ENCODE measurements at regions not wholly inside any gene's neighbourhood (a gene's known extent, or its start where the extent isn't known, plus 50 kb on each side); places are given as distances from the start of the nearest gene placed in this dataset.
"Not testable (repeated sequence)": the region's sequence is repeated elsewhere in the genome, so short reads cannot be mapped to it uniquely, and the experiment has no call there.

- TF ChIP-seq CTCF (conservative IDR thresholded peaks at IDR 0.05; ENCODE audit: low read depth, low read length), result no peak
- H3K4me3 ChIP-seq (ENCODE audit: low read length), result no peak overlapping the region
- DNase-seq (ENCODE audit: low read depth), result no peak
These were observed 1718.6 kb downstream of the SUCLG1 start for GRCh38 chr2:82740527-82740926.

- H3K4me3 ChIP-seq (ENCODE audit: low read length); DNase-seq (ENCODE audit: low read depth): not testable (repeated sequence)
These were observed 1721.1 kb downstream of the SUCLG1 start for GRCh38 chr2:82737965-82738364.

- no peak for DNase-seq (ENCODE audit: low read depth)
- no peak for TF ChIP-seq CTCF (conservative IDR thresholded peaks at IDR 0.05; ENCODE audit: low read depth, low read length)
- H3K4me3 ChIP-seq (ENCODE audit: low read length), result no peak overlapping the region
These were observed 1723.7 kb downstream of the SUCLG1 start for GRCh38 chr2:82735336-82735735.

GRCh38 chr2:82731824-82732223, 1727.3 kb downstream of the SUCLG1 start:
- no peak for TF ChIP-seq CTCF (conservative IDR thresholded peaks at IDR 0.05; ENCODE audit: low read depth, low read length)
- H3K4me3 ChIP-seq (ENCODE audit: low read length), result no peak overlapping the region
- DNase-seq (ENCODE audit: low read depth), result no peak

GRCh38 chr2:82730811-82731210, 1728.3 kb downstream of the SUCLG1 start:
- no peak for TF ChIP-seq CTCF (conservative IDR thresholded peaks at IDR 0.05; ENCODE audit: low read depth, low read length)
- DNase-seq (ENCODE audit: low read depth), result no peak

GRCh38 chr2:82728090-82728489, 1731.0 kb downstream of the SUCLG1 start:
- DNase-seq (ENCODE audit: low read depth), result no peak
- H3K4me3 ChIP-seq (ENCODE audit: low read length), result no peak overlapping the region
- TF ChIP-seq CTCF (conservative IDR thresholded peaks at IDR 0.05; ENCODE audit: low read depth, low read length), result no peak

More at GRCh38 chr2:82730811-82731210, 1728.3 kb downstream of the SUCLG1 start:
- H3K4me3 ChIP-seq (ENCODE audit: low read length), result no peak overlapping the region

- no peak for TF ChIP-seq CTCF (conservative IDR thresholded peaks at IDR 0.05; ENCODE audit: low read depth, low read length)
- no peak overlapping the region for H3K4me3 ChIP-seq (ENCODE audit: low read length)
- DNase-seq (ENCODE audit: low read depth), result no peak
These were observed 1750.4 kb downstream of the SUCLG1 start for GRCh38 chr2:82708681-82709080.

- H3K4me3 ChIP-seq (ENCODE audit: low read length), result no peak overlapping the region
- TF ChIP-seq CTCF (conservative IDR thresholded peaks at IDR 0.05; ENCODE audit: low read depth, low read length), result no peak
- peak; percentile 12 for DNase-seq (ENCODE audit: low read depth)
These were observed 1761.8 kb downstream of the SUCLG1 start for GRCh38 chr2:82697231-82697630.
